ENCODE measurements at regions not wholly inside any gene's neighbourhood (a gene's known extent, or its start where the extent isn't known, plus 50 kb on each side); places are given as distances from the start of the nearest gene placed in this dataset.
"Not testable (repeated sequence)": the region's sequence is repeated elsewhere in the genome, so short reads cannot be mapped to it uniquely, and the experiment has no call there.

GRCh38 chr16:90220315-90220714, 143.2 kb upstream of the PRDM7 start:
- CTCF ChIA-PET; ATAC-seq; H3K4me3 ChIP-seq; FAIRE-seq; H3K27ac ChIP-seq; DNase-seq (ENCODE audit: low read depth in 1 of 2, low spot score in 1 of 2); H3K4me2 ChIP-seq; POLR2A ChIA-PET; H3K4me1 ChIP-seq; H3K9me3 ChIP-seq: not testable (repeated sequence)

DNA sequence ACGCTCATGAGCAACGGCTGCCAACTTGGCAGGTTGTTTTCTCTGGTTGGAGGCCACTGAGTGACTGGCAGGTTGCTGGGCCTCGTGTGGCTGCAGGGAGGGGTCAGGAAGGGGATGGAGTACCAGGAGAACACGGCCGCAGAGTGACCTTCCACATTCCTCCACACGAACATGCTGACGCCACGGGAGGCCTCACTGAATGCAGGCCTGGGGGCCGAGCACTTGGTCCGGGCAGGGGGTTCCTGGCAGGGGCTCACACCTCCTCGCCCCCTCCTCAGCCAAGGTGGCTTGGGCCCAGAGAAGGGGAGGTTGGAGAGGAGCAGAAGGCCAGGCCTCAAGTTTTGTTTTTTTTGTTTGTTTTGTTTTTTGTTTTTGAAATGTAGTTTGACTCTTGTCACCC, 98.5 kb upstream of the PRDM7 start:
- CTCF ChIA-PET; FAIRE-seq; H3K4me2 ChIP-seq; H3K4me1 ChIP-seq; H3K9me3 ChIP-seq; DNase-seq (ENCODE audit: low read depth in 1 of 2, low spot score in 1 of 2); POLR2A ChIA-PET; H3K27ac ChIP-seq; H3K4me3 ChIP-seq; ATAC-seq: not testable (repeated sequence)
- 80% methylated on average over 4 of the region's 11 CpGs for WGBS (ENCODE audit: missing lambda C conversion rate)

DNA sequence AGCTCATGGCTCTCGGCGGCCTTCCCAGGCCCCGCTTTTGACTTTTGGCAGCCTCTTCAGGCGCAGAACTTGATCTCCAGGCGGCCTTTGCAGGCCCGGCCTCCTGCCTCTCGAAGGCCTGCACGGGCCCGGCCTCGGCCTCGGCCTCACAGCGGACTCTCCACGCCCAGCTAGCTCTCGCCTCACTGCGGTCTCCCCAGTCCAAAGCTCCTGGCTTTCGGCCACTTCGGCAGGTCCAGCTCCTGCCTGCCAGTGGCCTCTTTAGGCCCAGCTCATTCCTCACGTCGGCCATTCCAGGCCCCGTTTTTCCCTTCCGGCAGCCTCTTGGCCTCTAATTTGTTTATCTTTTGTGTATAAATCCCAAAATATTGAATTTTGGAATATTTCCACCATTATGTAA, 94.5 kb upstream of the PRDM7 start:
- CTCF ChIA-PET; H3K9me3 ChIP-seq; FAIRE-seq; H3K4me3 ChIP-seq; DNase-seq (ENCODE audit: low read depth in 1 of 2, low spot score in 1 of 2); ATAC-seq; H3K27ac ChIP-seq; H3K4me2 ChIP-seq; H3K4me1 ChIP-seq; POLR2A ChIA-PET: not testable (repeated sequence)
- 94% methylated on average over 17 of the region's 21 CpGs for WGBS (ENCODE audit: missing lambda C conversion rate)

- ATAC-seq; DNase-seq (ENCODE audit: low read depth in 1 of 2, low spot score in 1 of 2); H3K4me3 ChIP-seq; H3K9me3 ChIP-seq; FAIRE-seq; CTCF ChIA-PET; H3K4me1 ChIP-seq; POLR2A ChIA-PET; H3K4me2 ChIP-seq; H3K27ac ChIP-seq: not testable (repeated sequence)
- 86% methylated on average over 4 of the region's 29 CpGs for WGBS (ENCODE audit: missing lambda C conversion rate)
Measured at GRCh38 chr16:90169127-90169655, 92.1 kb upstream of the PRDM7 start.

GRCh38 chr16:90168349-90169126, 91.4 kb upstream of the PRDM7 start:
- CTCF ChIA-PET, H3K4me2 ChIP-seq, H3K27ac ChIP-seq, H3K9me3 ChIP-seq, H3K4me1 ChIP-seq, FAIRE-seq, ATAC-seq, H3K4me3 ChIP-seq, POLR2A ChIA-PET: not testable (repeated sequence)
- DNase-seq (ENCODE audit: low read depth in 1 of 2, low spot score in 1 of 2) = peak in 1 of 2 experiments; percentile 6
- 81% methylated on average over 12 of the region's 38 CpGs for WGBS (ENCODE audit: missing lambda C conversion rate)

DNA sequence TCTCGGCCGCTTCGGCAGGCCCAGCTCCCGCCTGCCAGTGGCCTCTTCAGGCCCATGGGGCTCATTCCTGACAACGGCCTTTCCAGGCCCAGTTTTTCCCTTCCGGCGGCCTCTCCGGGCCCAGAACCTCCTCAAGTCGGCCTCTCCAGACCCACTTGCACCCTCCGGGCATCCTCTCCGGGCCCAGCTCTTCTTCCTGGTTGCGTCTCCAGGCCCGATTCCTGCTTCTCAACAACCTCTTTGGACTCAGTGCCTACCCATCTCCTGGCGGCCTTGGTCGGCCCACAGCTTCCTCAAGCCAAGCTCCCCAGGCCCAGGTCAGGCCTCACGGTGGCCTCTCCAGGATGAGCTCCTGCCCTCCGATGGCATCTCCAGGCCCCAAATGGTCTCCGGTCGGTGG, 90.6 kb upstream of the PRDM7 start:
- DNase-seq (ENCODE audit: low read depth in 1 of 2, low spot score in 1 of 2); ATAC-seq; H3K4me1 ChIP-seq; H3K9me3 ChIP-seq; H3K4me2 ChIP-seq; H3K27ac ChIP-seq; CTCF ChIA-PET; H3K4me3 ChIP-seq; POLR2A ChIA-PET; FAIRE-seq: not testable (repeated sequence)
- WGBS (ENCODE audit: missing lambda C conversion rate) = 95% methylated on average over 16 of the region's 19 CpGs

- DNase-seq (ENCODE audit: low read depth in 1 of 2, low spot score in 1 of 2); CTCF ChIA-PET; POLR2A ChIA-PET; H3K27ac ChIP-seq; FAIRE-seq; H3K4me2 ChIP-seq; H3K4me3 ChIP-seq; ATAC-seq; H3K9me3 ChIP-seq; H3K4me1 ChIP-seq: not testable (repeated sequence)
- WGBS (ENCODE audit: missing lambda C conversion rate) = 77% methylated on average over 8 of the region's 12 CpGs
Measured at GRCh38 chr16:90166679-90167556, 89.8 kb upstream of the PRDM7 start.

GRCh38 chr16:90151027-90151426, 73.9 kb upstream of the PRDM7 start:
- POLR2A ChIA-PET, H3K4me2 ChIP-seq: not testable (repeated sequence)

More at GRCh38 chr16:90151027-90151426, 73.9 kb upstream of the PRDM7 start:
- WGBS (ENCODE audit: missing lambda C conversion rate) = 77% methylated on average over 1 of the region's 4 CpGs
- H3K4me3 ChIP-seq; CTCF ChIA-PET; ATAC-seq; H3K4me1 ChIP-seq; DNase-seq (ENCODE audit: low read depth in 1 of 2, low spot score in 1 of 2); H3K9me3 ChIP-seq; H3K27ac ChIP-seq; FAIRE-seq: not testable (repeated sequence)
- TF ChIP-seq REST (IDR thresholded peaks at IDR 0.05) = peak; percentile 52; the same call in 1 of the 2 replicates
